PC-9 (cell line): ENCODE measurements at regions not wholly inside any gene's neighbourhood (a gene's known extent, or its start where the extent isn't known, plus 50 kb on each side); places are given as distances from the start of the nearest gene placed in this dataset.

ENCODE experiments used
- BruUV-seq: library from RNA; stranded (reverse); fragments of 400-500 nt; replicated peaks from 2 replicates; lab custom pipeline; 2021; lab: Mats Ljungman, UMichigan
- CTCF ChIA-PET: fragments of 300-600 bp; sonication (Branson Sonifier 250); formaldehyde crosslinking; loops from one replicate; lab custom pipeline; 2022; ENCODE audit warnings: antibody characterized with exemption; lab: Charles Lee
- POLR2A ChIA-PET: fragments of 300-600 bp; sonication (Branson Sonifier 250); formaldehyde crosslinking; loops from one replicate; lab custom pipeline; 2022; ENCODE audit warnings: antibody characterized with exemption; ENCODE audit not compliant: unreplicated experiment; lab: Charles Lee
- DNase-seq, 2 experiments: peaks; one replicate each; pipeline versions ENCODE4 v3.0.0 to v3.0.0-alpha.2; 2015 to 2022; ENCODE audit warnings: mixed read lengths in 1 of 2
- H2AFZ ChIP-seq: fragments of 200-600 bp; sonication (generic); 2 replicates; pipeline ENCODE4 v1.8.1; 2017; ENCODE audit warnings: antibody characterized with exemption
- H3F3A ChIP-seq: fragments of 200-600 bp; sonication (generic); 2 replicates; pipeline ENCODE4 v1.8.1; 2017; ENCODE audit warnings: antibody characterized with exemption, mild to moderate bottlenecking, low read depth; ENCODE audit not compliant: insufficient read depth
- H3K27ac ChIP-seq: fragments of 200-600 bp; sonication (generic); 2 replicates; pipeline ENCODE4 v1.6.1; 2016; ENCODE audit warnings: mixed run types
- H3K27me3 ChIP-seq: fragments of 200-600 bp; sonication (generic); 2 replicates; pipeline ENCODE4 v1.6.1; 2016; ENCODE audit warnings: low read depth, mixed run types; ENCODE audit not compliant: insufficient read depth
- H3K36me3 ChIP-seq: fragments of 200-600 bp; sonication (generic); 2 replicates; pipeline ENCODE4 v1.6.1; 2016; ENCODE audit warnings: low read depth, mixed run types
- H3K4me1 ChIP-seq: fragments of 200-600 bp; sonication (generic); replicated peaks from 2 replicates; pipeline ENCODE4 v1.6.1; 2016; ENCODE audit warnings: mixed run types; ENCODE audit not compliant: insufficient read depth
- H3K4me2 ChIP-seq: fragments of 200-600 bp; sonication (generic); 2 replicates; pipeline ENCODE4 v1.6.1; 2017; ENCODE audit warnings: mixed run types
- H3K4me3 ChIP-seq: fragments of 200-600 bp; sonication (generic); 2 replicates; pipeline ENCODE4 v1.6.1; 2016; ENCODE audit warnings: mixed run types
- H3K79me2 ChIP-seq: fragments of 200-600 bp; sonication (generic); 2 replicates; pipeline ENCODE4 v1.6.1; 2017; ENCODE audit warnings: low read depth, mixed run types
- H3K9me2 ChIP-seq: fragments of 200-600 bp; sonication (generic); 2 replicates; pipeline ENCODE4 v1.8.1; 2017; ENCODE audit warnings: mild to moderate bottlenecking; ENCODE audit not compliant: insufficient read depth
- H3K9me3 ChIP-seq: fragments of 200-600 bp; sonication (generic); 2 replicates; pipeline ENCODE4 v1.8.1; 2016; ENCODE audit warnings: low read depth; ENCODE audit not compliant: insufficient read depth
- H4K20me1 ChIP-seq: fragments of 200-600 bp; sonication (generic); 2 replicates; pipeline ENCODE4 v1.8.1; 2017; ENCODE audit not compliant: insufficient read depth
- CTCF ChIP-seq: fragments of 200-600 bp; sonication (generic); conservative IDR thresholded peaks from 2 replicates; pipeline ENCODE4 v1.6.1; 2017; ENCODE audit warnings: mixed run types, antibody characterized with exemption, mild to moderate bottlenecking, moderate library complexity
- EZH2 ChIP-seq: fragments of 200-600 bp; sonication (generic); IDR thresholded peaks from 2 replicates; pipeline ENCODE4 v1.8.0; 2017; ENCODE audit warnings: antibody characterized with exemption, low read depth
- intact Hi-C: fragments of 100-400 bp; cut with micrococcal nuclease; formaldehyde crosslinking; loops from one replicate; pipeline ENCODE4 v1.10.0; 2022; ENCODE audit not compliant: unreplicated experiment

- ChIA-PET CTCF (no interaction called here), POLR2A (interaction anchor here (0.7 kb wide), 1 partner anchor 104 kb away, joined by 3 read pairs; no protein-coding TSS in a partner anchor)
- Histone ChIP-seq H3K27ac (no peak overlapping the region), H3F3A (0 out of 2 replicates have a peak, but pooled peaks cover 9% of the 10 kb centered on the region), H2AFZ (no peak overlapping the region), H3K9me3 (no peaks in the 10 kb centered on the region; the same call in 1 of the 2 replicates), H3K9me2 (no peaks in the 10 kb centered on the region), H3K4me2 (peak overlapping the region; percentile 48), H3K4me1 (peaks cover 36% of the 10 kb centered on the region), H3K36me3 (no peaks in the 10 kb centered on the region), H3K4me3 (no peak overlapping the region), H3K79me2 (no peaks in the 10 kb centered on the region), H4K20me1 (no peaks in the 10 kb centered on the region), H3K27me3 (no peaks in the 10 kb centered on the region)
- no TSS peak for BruUV-seq
- no peak for TF ChIP-seq CTCF
- TF ChIP-seq EZH2 = no peak
- peak in 1 of 2 experiments; percentile 41 for DNase-seq
- intact Hi-C loops = loop anchor here (5.0 kb wide), 1 partner anchor 92 kb away; no protein-coding TSS in a partner anchor
These were observed 186.4 kb upstream of the THBS1 start for GRCh38 chr15:39394496-39394895.

DNA sequence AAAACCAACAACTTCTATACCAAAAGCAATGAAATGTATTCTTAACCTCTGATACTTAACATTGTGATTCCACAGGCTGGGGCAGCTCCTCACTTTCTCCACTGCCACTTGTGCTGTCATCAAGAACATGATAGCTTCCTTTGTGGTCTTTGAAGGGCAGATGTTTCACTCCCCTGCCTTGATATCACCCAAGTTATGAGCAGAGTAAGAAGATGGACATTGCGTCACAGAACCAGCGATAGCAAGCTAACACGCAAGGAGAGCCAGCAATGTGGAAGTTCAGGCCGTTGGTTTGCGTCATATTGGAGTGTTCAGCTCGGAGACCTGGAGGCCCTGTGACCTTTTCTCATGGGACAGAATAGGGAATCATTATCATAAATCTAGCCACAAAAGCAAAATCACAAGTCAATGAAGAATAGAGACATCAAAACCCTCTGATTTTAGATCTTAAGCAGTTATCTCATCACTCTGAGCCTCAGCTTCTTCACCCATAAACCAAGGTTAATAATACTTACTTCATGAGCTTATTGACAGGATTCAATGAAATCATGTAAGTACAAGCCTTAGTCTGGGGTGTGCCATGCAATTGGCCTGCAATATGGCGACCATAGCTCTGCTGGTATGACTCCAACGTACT, 183.8 kb upstream of the THBS1 start:
- H3F3A ChIP-seq = 0 out of 2 replicates have a peak, but pooled peaks cover 9% of the 10 kb centered on the region
- no peak overlapping the region for H3K4me3 ChIP-seq
- no peaks in the 10 kb centered on the region for H3K36me3 ChIP-seq
- H3K79me2 ChIP-seq = no peaks in the 10 kb centered on the region
- intact Hi-C loops = no loop called here
- ChIA-PET CTCF (no interaction called here), POLR2A (no interaction called here)
- H3K9me3 ChIP-seq = no peaks in the 10 kb centered on the region
- H3K4me2 ChIP-seq = no peak overlapping the region
- TF ChIP-seq EZH2 (no peak), CTCF (no peak)
- BruUV-seq = no TSS peak
- no peak overlapping the region for H3K27ac ChIP-seq
- H3K27me3 ChIP-seq = no peaks in the 10 kb centered on the region
- no peaks in the 10 kb centered on the region for H4K20me1 ChIP-seq
- no peak overlapping the region for H2AFZ ChIP-seq
- H3K9me2 ChIP-seq = no peaks in the 10 kb centered on the region
- no peak for DNase-seq
- peaks cover 19% of the 10 kb centered on the region for H3K4me1 ChIP-seq

GRCh38 chr15:39397883-39398282, 183.0 kb upstream of the THBS1 start:
- POLR2A ChIA-PET = no interaction called here
- no TSS peak for BruUV-seq
- H3K4me1 ChIP-seq = peaks cover 23% of the 10 kb centered on the region

More at GRCh38 chr15:39397883-39398282, 183.0 kb upstream of the THBS1 start:
- Histone ChIP-seq H3K4me3 (no peak overlapping the region), H3F3A (0 out of 2 replicates have a peak, but pooled peaks cover 12% of the 10 kb centered on the region), H3K36me3 (no peaks in the 10 kb centered on the region), H3K27me3 (no peaks in the 10 kb centered on the region), H2AFZ (no peak overlapping the region), H3K27ac (no peak overlapping the region), H3K4me2 (no peak overlapping the region), H4K20me1 (no peaks in the 10 kb centered on the region), H3K9me2 (no peaks in the 10 kb centered on the region), H3K9me3 (no peaks in the 10 kb centered on the region), H3K79me2 (no peaks in the 10 kb centered on the region)
- intact Hi-C loops = no loop called here
- no peak for TF ChIP-seq CTCF
- no peak for TF ChIP-seq EZH2
- CTCF ChIA-PET = interaction anchor here (0.6 kb wide), 1 partner anchor 1024 kb away, joined by 4 read pairs; no protein-coding TSS in a partner anchor
- DNase-seq = no peak
